H9 (cell line): ENCODE measurements at regions not wholly inside any gene's neighbourhood (a gene's known extent, or its start where the extent isn't known, plus 50 kb on each side); places are given as distances from the start of the nearest gene placed in this dataset.

ENCODE experiments used
- DNase-seq: peaks from one replicate; pipeline ENCODE4 v3.0.0-alpha.2; 2017
- H2AFZ ChIP-seq: one replicate; pipeline ENCODE4 v1.6.1; 2013; ENCODE audit warnings: mild to moderate bottlenecking, low read length, control low read depth, moderate library complexity
- H2AK5ac ChIP-seq: 2 replicates; pipeline ENCODE4 v1.6.1; 2013; ENCODE audit warnings: low read length, control low read depth, mixed read lengths; ENCODE audit not compliant: insufficient read length
- H2BK120ac ChIP-seq: one replicate; pipeline ENCODE4 v1.6.1; 2013; ENCODE audit warnings: low read depth, mild to moderate bottlenecking, low read length, control low read depth, inconsistent platforms; ENCODE audit not compliant: poor library complexity, severe bottlenecking
- H2BK12ac ChIP-seq: 2 replicates; pipeline ENCODE4 v1.6.1; 2013; ENCODE audit warnings: low read length, control low read depth, mixed read lengths, low read depth; ENCODE audit not compliant: insufficient read length
- H2BK15ac ChIP-seq: 2 replicates; pipeline ENCODE4 v1.6.1; 2013; ENCODE audit warnings: low read depth, low read length, control low read depth
- H2BK20ac ChIP-seq: one replicate; pipeline ENCODE4 v1.6.1; 2013; ENCODE audit warnings: low read depth, mild to moderate bottlenecking, low read length, control low read depth, inconsistent platforms; ENCODE audit not compliant: poor library complexity, severe bottlenecking
- H2BK5ac ChIP-seq: 2 replicates; pipeline ENCODE4 v1.6.1; 2013; ENCODE audit warnings: low read length, control low read depth, mixed read lengths; ENCODE audit not compliant: insufficient read length
- H3K14ac ChIP-seq: 2 replicates; pipeline ENCODE4 v1.6.1; 2013; ENCODE audit warnings: low read length, control low read depth; ENCODE audit not compliant: insufficient read depth
- H3K18ac ChIP-seq: 2 replicates; pipeline ENCODE4 v1.6.1; 2013; ENCODE audit warnings: low read depth, mild to moderate bottlenecking, mixed read lengths, low read length, control low read depth; ENCODE audit not compliant: insufficient read length
- H3K23ac ChIP-seq: 2 replicates; pipeline ENCODE4 v1.6.1; 2013; ENCODE audit warnings: low read length, control low read depth, mixed read lengths, low read depth; ENCODE audit not compliant: insufficient read length
- H3K23me2 ChIP-seq: 2 replicates; pipeline ENCODE4 v1.6.1; 2013; ENCODE audit warnings: low read depth, mild to moderate bottlenecking, mixed read lengths, low read length, control low read depth; ENCODE audit not compliant: insufficient read length, poor library complexity, severe bottlenecking
- H3K27ac ChIP-seq: 2 replicates; pipeline ENCODE4 v1.5.1; 2013; ENCODE audit warnings: low read length, control low read depth, mixed read lengths, low read depth; ENCODE audit not compliant: insufficient read length
- H3K27me3 ChIP-seq: 2 replicates; pipeline ENCODE4 v1.6.1; 2013; ENCODE audit warnings: low read length, control low read depth, inconsistent platforms; ENCODE audit not compliant: insufficient read depth
- H3K4ac ChIP-seq: 2 replicates; pipeline ENCODE4 v1.6.1; 2013; ENCODE audit warnings: low read depth, mild to moderate bottlenecking, control low read depth, inconsistent platforms, low read length, moderate library complexity
- H3K4me1 ChIP-seq: 2 replicates; pipeline ENCODE4 v1.6.1; 2013; ENCODE audit warnings: low read length, control low read depth, inconsistent platforms; ENCODE audit not compliant: insufficient read depth
- H3K4me2 ChIP-seq: 2 replicates; pipeline ENCODE4 v1.6.1; 2013; ENCODE audit warnings: low read length, control low read depth, mixed read lengths; ENCODE audit not compliant: insufficient read length, insufficient read depth
- H3K56ac ChIP-seq: 2 replicates; pipeline ENCODE4 v1.6.1; 2013; ENCODE audit warnings: low read depth, mild to moderate bottlenecking, mixed read lengths, low read length, control low read depth; ENCODE audit not compliant: insufficient read length
- H3K79me1 ChIP-seq: 2 replicates; pipeline ENCODE4 v1.6.1; 2013; ENCODE audit warnings: low read depth, mild to moderate bottlenecking, moderate library complexity, low read length, control low read depth, inconsistent platforms; ENCODE audit not compliant: insufficient read depth, poor library complexity, severe bottlenecking
- H3K79me2 ChIP-seq: 2 replicates; pipeline ENCODE4 v1.6.1; 2013; ENCODE audit warnings: low read length, control low read depth, inconsistent platforms; ENCODE audit not compliant: insufficient read depth
- H3K9ac ChIP-seq: 2 replicates; pipeline ENCODE4 v1.6.1; 2013; ENCODE audit warnings: low read length, control low read depth, mixed read lengths; ENCODE audit not compliant: insufficient read length; ENCODE audit errors: extremely low read depth
- H3K9me3 ChIP-seq: one replicate; pipeline ENCODE4 v1.6.1; 2013; ENCODE audit warnings: low read depth, low read length, inconsistent platforms; ENCODE audit not compliant: control insufficient read depth
- H3T11ph ChIP-seq: one replicate; pipeline ENCODE4 v1.6.1; 2013; ENCODE audit warnings: mild to moderate bottlenecking, low read length, control low read depth, inconsistent platforms
- H4K20me1 ChIP-seq: one replicate; pipeline ENCODE4 v1.6.1; 2013; ENCODE audit not compliant: control insufficient read depth, insufficient read length, insufficient read depth
- H4K5ac ChIP-seq: 2 replicates; pipeline ENCODE4 v1.6.1; 2013; ENCODE audit warnings: low read depth, mild to moderate bottlenecking, mixed read lengths, low read length, control low read depth; ENCODE audit not compliant: insufficient read length
- H4K8ac ChIP-seq: replicated peaks from 2 replicates; pipeline ENCODE4 v1.6.1; 2013; ENCODE audit warnings: low read length, control low read depth, mixed read lengths, low read depth; ENCODE audit not compliant: insufficient read length
- H4K91ac ChIP-seq: 2 replicates; pipeline ENCODE4 v1.6.1; 2013; ENCODE audit warnings: low read depth, mild to moderate bottlenecking, moderate library complexity, mixed read lengths, low read length, control low read depth; ENCODE audit not compliant: insufficient read length
- H3K27ac Mint-ChIP-seq, 3 experiments: 2 replicates in 2 of 3; 3 replicates in 1 of 3; pipeline ENCODE4 v1.8.0; 2020 to 2021; ENCODE audit warnings: mixed read lengths in 3 of 3, mild to moderate bottlenecking in 1 of 3, moderate library complexity in 1 of 3
- H3K27me3 Mint-ChIP-seq: 2 replicates; pipeline ENCODE4 v1.8.0; 2021; ENCODE audit warnings: low read depth, mild to moderate bottlenecking, moderate library complexity, mixed read lengths
- H3K36me3 Mint-ChIP-seq, 3 experiments: 2 replicates in 2 of 3; 3 replicates in 1 of 3; pipeline ENCODE4 v1.8.0; 2020 to 2021; ENCODE audit warnings: low read depth in 3 of 3, mixed read lengths in 3 of 3; ENCODE audit not compliant: insufficient read depth in 1 of 3
- H3K4me1 Mint-ChIP-seq, 2 experiments: 2 replicates each; pipeline ENCODE4 v1.8.0; 2020; ENCODE audit warnings: mixed read lengths in 2 of 2
- H3K4me3 Mint-ChIP-seq, 2 experiments: 2 replicates in 1 of 2; 3 replicates in 1 of 2; pipeline ENCODE4 v1.8.0; 2020 to 2021; ENCODE audit warnings: mild to moderate bottlenecking in 2 of 2, mixed read lengths in 2 of 2, moderate library complexity in 1 of 2
- H3K9me3 Mint-ChIP-seq, 2 experiments: 2 replicates in 1 of 2; 3 replicates in 1 of 2; pipeline ENCODE4 v1.8.0; 2020; ENCODE audit warnings: mild to moderate bottlenecking in 2 of 2, mixed read lengths in 2 of 2, moderate library complexity in 1 of 2
- CTCF ChIP-seq: fragments of 200-600 bp; sonication (generic); conservative IDR thresholded peaks from 3 replicates; pipeline ENCODE4 v1.8.0; 2021; ENCODE audit warnings: antibody characterized with exemption, mild to moderate bottlenecking
- WGBS: extraction: QIAGEN DNeasy Blood & Tissue Kit; methylation state at CpG from one replicate; pipeline ENCODE4 v1.1.7; 2013; ENCODE audit warnings: missing lambda C conversion rate, low lambda C conversion rate, mixed read lengths; ENCODE audit not compliant: insufficient read length; ENCODE audit errors: extremely low coverage; 5-methylcytosine and 5-hydroxymethylcytosine counted together

GRCh38 chr9:109561137-109561536 lies 63.0 kb upstream of the PTPN3 start:
- Histone ChIP-seq H3K27ac (no peak overlapping the region), H3K18ac (no peak overlapping the region), H3K79me1 (no peaks in the 10 kb centered on the region), H3K23ac (no peak overlapping the region), H2AK5ac (no peak overlapping the region), H2BK5ac (no peak overlapping the region), H3K9ac (no peak overlapping the region), H3K9me3 (no peaks in the 10 kb centered on the region), H2BK12ac (no peak overlapping the region), H3K4me2 (no peak overlapping the region), H3K56ac (no peak overlapping the region), H4K8ac (no peak overlapping the region), H3K4ac (no peak overlapping the region), H2AFZ (no peak overlapping the region), H2BK15ac (no peak overlapping the region), H2BK20ac (no peak overlapping the region), H3K14ac (no peak overlapping the region), H3K27me3 (no peaks in the 10 kb centered on the region), H3K79me2 (no peaks in the 10 kb centered on the region), H3K4me1 (peaks cover 8% of the 10 kb centered on the region; the same call in 1 of the 2 replicates), H4K5ac (no peak overlapping the region), H4K91ac (no peak overlapping the region), H4K20me1 (no peaks in the 10 kb centered on the region), H3K23me2 (no peaks in the 10 kb centered on the region), H3T11ph (no peak overlapping the region), H2BK120ac (no peak overlapping the region)
- Mint-ChIP-seq H3K9me3 (no peaks in the 10 kb centered on the region; a peak in 1 of 5 replicates), H3K4me1 (peaks cover 14 to 20% of the 10 kb centered on the region in 2 experiments), H3K27me3 (peaks cover 2% of the 10 kb centered on the region; the same call in 1 of the 2 replicates), H3K36me3 (no peaks in the 10 kb centered on the region), H3K4me3 (no peak overlapping the region), H3K27ac (no peak overlapping the region)
- no peak for TF ChIP-seq CTCF
- WGBS, result no CpG with 5 or more reads among the region's 4 CpGs
- DNase-seq, result no peak
